Mucosa of descending colon (tissue), 3 donors: ENCODE measurements at regions not wholly inside any gene's neighbourhood (a gene's known extent, or its start where the extent isn't known, plus 50 kb on each side); places are given as distances from the start of the nearest gene placed in this dataset.

Experiments used
- ATAC-seq: fragments of 200-7000 bp; cut with Tn5 transposase; one replicate; pipeline ENCODE4 v1.9.1; 2020; ENCODE audit warnings: mild to moderate bottlenecking, moderate library complexity
- DNase-seq, 3 donors: peaks; one replicate each; pipeline ENCODE4 v3.0.0-alpha.2; 2020
- H3K36me3 ChIP-seq: fragments of 200-600 bp; one replicate; pipeline ENCODE4 v1.8.0; 2021; ENCODE audit warnings: low read depth, mild to moderate bottlenecking
- H3K4me1 ChIP-seq: fragments of 200-600 bp; one replicate; pipeline ENCODE4 v1.8.0; 2021; ENCODE audit warnings: low read depth, mild to moderate bottlenecking
- H3K4me3 ChIP-seq: fragments of 200-600 bp; one replicate; pipeline ENCODE4 v1.8.0; 2021; ENCODE audit warnings: mild to moderate bottlenecking
- H3K9me3 ChIP-seq: fragments of 200-600 bp; one replicate; pipeline ENCODE4 v1.8.0; 2021; ENCODE audit warnings: mild to moderate bottlenecking
- intact Hi-C, 2 donors: fragments of 100-400 bp; cut with DNase I in 1 of 2; cut with micrococcal nuclease in 1 of 2; formaldehyde crosslinking; loops; one replicate each; pipeline versions ENCODE4 v1.11.0 to v1.11.1; 2022; cut with DNase I, micrococcal nuclease
- TF ChIP-seq, protein P1 (sequence below): fragments of 200-600 bp; IDR thresholded peaks from one replicate; pipeline ENCODE4 v1.8.0; 2022; ENCODE audit warnings: antibody characterized with exemption, mild to moderate bottlenecking
- donor health status: DM: no; HTN: no; CAD: no; lungs with moderate emphysema.
- donor health status: DM: no; HTN: no; CAD: no.
- donor health status: DM: no; HTN: yes; CAD: no.

DNA sequence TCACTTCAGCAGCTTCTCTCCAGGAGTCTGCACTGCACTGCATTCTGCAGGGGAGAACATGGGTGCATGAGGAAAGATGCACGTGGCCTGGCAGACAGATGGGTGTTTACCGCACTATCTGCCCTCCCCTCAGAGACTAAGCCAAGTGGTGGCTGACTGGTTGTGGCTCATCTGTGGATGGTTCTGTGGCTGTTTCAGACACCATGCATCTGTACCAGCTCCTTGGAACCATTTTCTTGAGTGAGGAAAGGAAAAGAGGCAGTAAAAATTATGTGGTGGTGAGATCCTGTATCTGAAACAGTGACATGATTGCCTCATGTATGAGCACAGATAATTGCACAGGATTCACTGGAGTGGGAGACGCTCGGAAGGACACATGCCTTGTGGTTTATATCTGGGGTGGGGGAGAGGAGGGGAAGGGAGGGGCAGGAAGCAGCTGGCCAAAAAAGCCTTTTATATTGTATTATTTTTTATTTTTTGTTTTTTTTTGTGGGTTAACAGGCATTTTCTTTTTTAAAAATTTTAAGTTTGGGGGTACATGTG, 161.7 kb downstream of the ERMARD start:
- DNase-seq (no peak), ATAC-seq (no peak)
- Histone ChIP-seq H3K9me3 (no peaks in the 10 kb centered on the region), H3K4me3 (no peak overlapping the region), H3K36me3 (no peaks in the 10 kb centered on the region), H3K4me1 (no peaks in the 10 kb centered on the region)
- intact Hi-C loops: no loop called here
- TF ChIP-seq, protein P1, sequence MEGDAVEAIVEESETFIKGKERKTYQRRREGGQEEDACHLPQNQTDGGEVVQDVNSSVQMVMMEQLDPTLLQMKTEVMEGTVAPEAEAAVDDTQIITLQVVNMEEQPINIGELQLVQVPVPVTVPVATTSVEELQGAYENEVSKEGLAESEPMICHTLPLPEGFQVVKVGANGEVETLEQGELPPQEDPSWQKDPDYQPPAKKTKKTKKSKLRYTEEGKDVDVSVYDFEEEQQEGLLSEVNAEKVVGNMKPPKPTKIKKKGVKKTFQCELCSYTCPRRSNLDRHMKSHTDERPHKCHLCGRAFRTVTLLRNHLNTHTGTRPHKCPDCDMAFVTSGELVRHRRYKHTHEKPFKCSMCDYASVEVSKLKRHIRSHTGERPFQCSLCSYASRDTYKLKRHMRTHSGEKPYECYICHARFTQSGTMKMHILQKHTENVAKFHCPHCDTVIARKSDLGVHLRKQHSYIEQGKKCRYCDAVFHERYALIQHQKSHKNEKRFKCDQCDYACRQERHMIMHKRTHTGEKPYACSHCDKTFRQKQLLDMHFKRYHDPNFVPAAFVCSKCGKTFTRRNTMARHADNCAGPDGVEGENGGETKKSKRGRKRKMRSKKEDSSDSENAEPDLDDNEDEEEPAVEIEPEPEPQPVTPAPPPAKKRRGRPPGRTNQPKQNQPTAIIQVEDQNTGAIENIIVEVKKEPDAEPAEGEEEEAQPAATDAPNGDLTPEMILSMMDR: no peak

DNA sequence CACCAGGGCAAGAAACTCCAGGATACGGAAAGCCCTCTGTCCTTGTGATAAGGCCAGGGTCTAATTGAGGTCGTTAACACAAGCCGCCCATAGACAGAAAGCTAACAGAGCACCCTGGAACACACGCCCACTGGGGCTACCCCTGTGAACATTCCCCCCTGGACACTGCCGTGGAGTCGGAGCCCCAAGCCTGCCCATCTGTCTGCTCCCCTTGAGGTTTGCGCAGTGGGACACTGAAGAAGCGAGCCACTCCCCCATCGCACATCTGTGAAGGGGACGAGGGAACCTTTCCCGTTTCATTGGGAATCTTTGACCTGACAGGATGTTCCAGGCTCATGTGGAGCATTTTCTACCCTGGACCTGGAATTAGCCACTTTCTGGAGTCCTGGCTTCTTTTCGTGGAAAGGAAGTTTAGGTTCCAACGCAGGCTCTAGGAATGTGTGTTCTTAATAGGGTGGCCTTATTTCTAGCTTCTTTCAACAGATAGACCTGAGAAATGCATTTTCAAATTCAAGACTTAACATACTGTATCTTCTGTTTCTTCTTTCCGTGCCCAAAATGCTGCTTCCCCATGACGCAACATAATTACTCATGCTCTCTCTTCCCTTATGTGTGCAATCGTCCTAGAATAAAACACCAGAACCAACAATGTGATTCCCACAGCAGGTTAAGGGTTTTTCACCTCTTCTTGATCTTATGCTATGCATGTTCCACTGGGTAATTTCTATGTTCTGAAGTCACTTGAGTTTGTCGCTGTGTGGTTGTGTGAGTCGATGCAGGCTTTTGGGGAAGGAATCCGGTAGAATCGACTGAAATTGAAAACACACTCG, 161.1 kb downstream of the ERMARD start:
- Histone ChIP-seq H3K4me1 (no peaks in the 10 kb centered on the region), H3K9me3 (no peaks in the 10 kb centered on the region), H3K4me3 (no peak overlapping the region), H3K36me3 (no peaks in the 10 kb centered on the region)
- intact Hi-C loops: no loop called here
- DNase-seq (no peak), ATAC-seq (no peak)
- TF ChIP-seq, protein P1: no peak

DNA sequence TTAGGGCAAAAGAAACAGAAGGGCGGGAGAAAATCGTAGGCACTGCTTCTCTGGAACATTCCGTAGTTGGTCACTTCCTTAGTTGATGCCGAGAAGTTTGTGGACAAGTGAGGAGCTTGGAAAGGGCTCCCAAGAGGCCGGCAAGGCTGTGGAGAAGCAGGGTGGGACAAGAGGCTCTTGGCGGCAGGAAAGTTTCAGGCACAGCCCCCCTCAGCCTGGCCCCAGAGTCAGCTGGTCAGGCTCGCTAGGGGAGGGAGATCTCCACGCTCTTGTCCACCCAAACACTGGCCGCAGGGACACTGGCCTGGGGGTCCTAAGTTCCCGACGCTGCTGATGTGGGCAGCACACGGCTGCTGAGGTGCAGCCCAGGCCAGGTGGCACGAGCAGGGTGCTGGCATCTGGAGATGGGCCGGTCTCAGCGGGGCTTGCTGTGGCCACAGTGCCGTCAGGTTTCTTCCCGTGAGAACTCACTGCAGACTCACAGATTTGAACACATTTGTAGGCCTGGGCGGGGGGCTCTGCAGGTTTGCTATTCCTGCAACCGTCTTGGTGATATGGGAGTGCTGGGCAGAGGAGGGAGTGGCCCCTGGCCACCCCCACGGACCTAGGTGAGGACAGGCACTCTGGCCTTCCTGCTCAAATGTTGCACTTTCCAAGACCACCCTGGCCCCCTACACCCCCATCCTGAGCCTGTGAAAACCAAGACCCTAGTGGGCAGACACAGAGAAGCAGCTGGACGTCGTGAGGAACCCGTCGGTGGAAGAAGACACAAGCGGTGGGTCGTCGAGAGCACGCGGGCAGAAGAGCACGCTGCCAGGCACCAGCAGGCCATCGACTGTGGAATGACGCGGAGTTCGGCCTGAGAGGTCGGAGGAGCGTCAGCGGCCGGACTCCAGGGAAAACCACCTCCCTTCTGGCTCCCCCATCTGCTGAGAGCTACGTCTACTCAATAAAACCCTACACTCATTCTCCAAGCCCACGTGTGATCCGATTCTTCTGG, 160.1 kb downstream of the ERMARD start:
- Histone ChIP-seq H3K36me3 (no peaks in the 10 kb centered on the region), H3K4me1 (no peaks in the 10 kb centered on the region), H3K4me3 (no peak overlapping the region), H3K9me3 (no peaks in the 10 kb centered on the region)
- intact Hi-C loops: no loop called here
- ATAC-seq: no peak
- DNase-seq: no peak
- TF ChIP-seq, protein P1: no peak

DNA sequence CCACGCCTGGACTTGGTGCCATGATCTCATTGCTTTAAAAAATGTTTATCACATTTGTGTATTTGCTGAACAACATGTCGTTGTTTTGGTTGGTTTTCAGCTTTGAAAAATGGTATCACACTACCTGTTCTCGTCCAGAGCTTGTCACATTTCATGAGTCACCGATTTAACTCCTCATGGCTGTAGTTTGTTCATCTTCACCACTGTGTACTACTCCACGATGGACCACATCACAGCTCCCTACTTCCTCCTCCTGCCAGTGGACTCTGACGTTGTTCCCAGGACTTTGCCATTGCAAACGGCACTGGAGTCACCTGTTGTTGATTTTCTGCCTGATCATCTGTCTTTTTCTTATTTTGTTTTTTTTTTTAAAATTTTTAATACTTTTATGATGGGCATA, 157.7 kb downstream of the ERMARD start:
- Histone ChIP-seq H3K4me1 (no peaks in the 10 kb centered on the region), H3K9me3 (no peaks in the 10 kb centered on the region), H3K36me3 (no peaks in the 10 kb centered on the region), H3K4me3 (no peak overlapping the region)
- DNase-seq (no peak), ATAC-seq (no peak)
- TF ChIP-seq, protein P1: no peak
- intact Hi-C loops: no loop called here

DNA sequence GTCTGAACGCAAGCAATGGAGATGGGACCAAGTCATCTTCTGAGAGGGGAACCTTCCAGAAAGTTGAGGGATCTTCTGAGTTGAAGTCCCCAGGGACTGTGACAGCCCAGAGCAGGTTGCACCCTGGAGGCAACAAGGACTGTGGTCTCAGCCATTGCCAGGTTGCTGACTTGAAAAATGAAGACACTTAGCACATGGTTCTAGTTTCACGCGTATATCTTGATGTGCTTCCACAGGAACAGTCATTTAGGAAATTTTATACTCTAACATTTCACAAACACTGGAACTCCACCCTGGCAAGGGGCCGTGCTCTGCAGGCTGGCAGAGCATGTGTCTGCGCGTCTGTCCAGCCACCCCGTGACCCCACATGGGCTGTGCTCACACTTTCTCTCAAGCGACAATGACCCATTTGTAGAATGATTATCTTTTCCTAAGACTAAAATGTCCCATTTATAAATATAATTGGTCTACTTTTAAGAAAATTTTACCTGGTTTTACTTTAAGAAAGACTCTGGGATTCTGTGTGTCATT, 157.0 kb downstream of the ERMARD start:
- Histone ChIP-seq H3K9me3 (no peaks in the 10 kb centered on the region), H3K36me3 (no peaks in the 10 kb centered on the region), H3K4me3 (no peak overlapping the region), H3K4me1 (no peaks in the 10 kb centered on the region)
- DNase-seq (no peak), ATAC-seq (no peak)
- intact Hi-C loops: no loop called here
- TF ChIP-seq, protein P1: no peak
